HEK293T (cell line): ENCODE measurements at regions not wholly inside any gene's neighbourhood (a gene's known extent, or its start where the extent isn't known, plus 50 kb on each side); places are given as distances from the start of the nearest gene placed in this dataset.

Experiments
- ARNT ChIP-seq: fragments of 450-650 bp; IDR thresholded peaks from 2 replicates; pipeline ENCODE4 v1.6.1; 2017; ENCODE audit warnings: mild to moderate bottlenecking
- ELF4 ChIP-seq: fragments of 450-650 bp; IDR thresholded peaks from 2 replicates; pipeline ENCODE4 v1.6.1; 2017; ENCODE audit warnings: antibody characterized with exemption
- FOXK2 ChIP-seq: fragments of 450-650 bp; IDR thresholded peaks from 2 replicates; pipeline ENCODE4 v1.6.1; 2016; ENCODE audit warnings: mild to moderate bottlenecking
- FOXM1 ChIP-seq: fragments of 450-650 bp; IDR thresholded peaks from 2 replicates; pipeline ENCODE4 v1.6.1; 2017; ENCODE audit warnings: mild to moderate bottlenecking, borderline replicate concordance
- HDGF ChIP-seq: fragments of 450-650 bp; IDR thresholded peaks from 2 replicates; pipeline ENCODE4 v1.6.1; 2017; ENCODE audit warnings: antibody characterized with exemption, borderline replicate concordance
- LEF1 ChIP-seq: fragments of 450-650 bp; IDR thresholded peaks from 2 replicates; pipeline ENCODE4 v1.6.1; 2017; ENCODE audit warnings: mild to moderate bottlenecking, borderline replicate concordance
- PKNOX1 ChIP-seq: fragments of 450-650 bp; IDR thresholded peaks from 2 replicates; pipeline ENCODE4 v1.6.1; 2016
- SP1 ChIP-seq: fragments of 450-650 bp; IDR thresholded peaks from 2 replicates; pipeline ENCODE4 v1.6.1; 2017
- SUZ12 ChIP-seq: fragments of 450-650 bp; IDR thresholded peaks from 2 replicates; pipeline ENCODE4 v1.6.1; 2016; ENCODE audit warnings: mild to moderate bottlenecking
- ZNF384 ChIP-seq: fragments of 450-650 bp; IDR thresholded peaks from 2 replicates; pipeline ENCODE4 v1.6.1; 2016

GRCh38 chr5:6076341-6077239 is 301.8 kb downstream of the MED10 start:
- TF ChIP-seq ARNT (no peak), FOXM1 (no peak), PKNOX1 (no peak), SP1 (no peak), FOXK2 (no peak), HDGF (no peak), ELF4 (no peak), SUZ12 (no peak), LEF1 (no peak), ZNF384 (no peak)
